Mesodermal cell (in vitro differentiated cells): ENCODE measurements at regions not wholly inside any gene's neighbourhood (a gene's known extent, or its start where the extent isn't known, plus 50 kb on each side); places are given as distances from the start of the nearest gene placed in this dataset.

Source experiments
- H3K27ac ChIP-seq: 2 replicates; pipeline ENCODE4 v1.7.0; 2013; ENCODE audit warnings: mild to moderate bottlenecking, low read depth, low read length, moderate library complexity; ENCODE audit not compliant: severe bottlenecking
- H3K36me3 ChIP-seq: 2 replicates; pipeline ENCODE4 v1.7.1; 2013; ENCODE audit warnings: mild to moderate bottlenecking, low read length, moderate library complexity; ENCODE audit not compliant: control insufficient read depth, insufficient read depth
- H3K4me1 ChIP-seq: one replicate; pipeline ENCODE4 v1.7.1; 2013; ENCODE audit warnings: mild to moderate bottlenecking, low read length; ENCODE audit not compliant: insufficient read depth, control insufficient read depth, poor library complexity, severe bottlenecking
- H3K4me3 ChIP-seq: 2 replicates; pipeline ENCODE4 v1.7.0; 2013; ENCODE audit warnings: low read length, control low read depth, mild to moderate bottlenecking; ENCODE audit not compliant: insufficient read depth, poor library complexity, severe bottlenecking; ENCODE audit errors: extremely low read depth
- H3K9me3 ChIP-seq: 2 replicates; pipeline ENCODE4 v1.7.1; 2013; ENCODE audit warnings: mild to moderate bottlenecking, low read length, moderate library complexity; ENCODE audit not compliant: control insufficient read depth
- WGBS, 2 experiments: methylation state at CpG; one replicate each; pipeline ENCODE4 v1.1.5; 2013; ENCODE audit warnings: missing lambda C conversion rate in 2 of 2; ENCODE audit not compliant: insufficient coverage in 2 of 2; 5-methylcytosine and 5-hydroxymethylcytosine counted together

DNA sequence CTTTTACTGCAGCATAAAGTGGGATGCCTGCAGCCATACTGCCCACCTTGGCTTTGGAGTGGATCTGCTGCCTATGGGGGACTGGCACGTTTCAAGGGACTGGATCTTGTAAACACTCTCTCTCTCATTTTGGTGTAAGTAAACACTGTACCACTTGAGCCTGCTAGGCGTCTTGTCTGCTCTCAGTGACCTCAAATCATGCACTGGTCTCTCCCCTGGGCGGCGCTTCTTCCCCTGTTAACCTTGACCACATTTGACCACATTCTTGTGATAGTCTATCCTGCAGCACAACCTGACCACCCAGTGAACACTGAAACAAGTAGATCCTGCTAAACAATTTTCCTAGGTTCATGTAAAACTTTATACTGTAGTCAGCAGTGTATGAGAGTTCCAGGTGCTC lies 82.6 kb upstream of the HNMT start:
- WGBS, 2 experiments: 95 to 96% methylated on average over 4 of the region's 4 CpGs
- H3K4me1 ChIP-seq: no peaks in the 10 kb centered on the region
- H3K27ac ChIP-seq: no peak overlapping the region

DNA sequence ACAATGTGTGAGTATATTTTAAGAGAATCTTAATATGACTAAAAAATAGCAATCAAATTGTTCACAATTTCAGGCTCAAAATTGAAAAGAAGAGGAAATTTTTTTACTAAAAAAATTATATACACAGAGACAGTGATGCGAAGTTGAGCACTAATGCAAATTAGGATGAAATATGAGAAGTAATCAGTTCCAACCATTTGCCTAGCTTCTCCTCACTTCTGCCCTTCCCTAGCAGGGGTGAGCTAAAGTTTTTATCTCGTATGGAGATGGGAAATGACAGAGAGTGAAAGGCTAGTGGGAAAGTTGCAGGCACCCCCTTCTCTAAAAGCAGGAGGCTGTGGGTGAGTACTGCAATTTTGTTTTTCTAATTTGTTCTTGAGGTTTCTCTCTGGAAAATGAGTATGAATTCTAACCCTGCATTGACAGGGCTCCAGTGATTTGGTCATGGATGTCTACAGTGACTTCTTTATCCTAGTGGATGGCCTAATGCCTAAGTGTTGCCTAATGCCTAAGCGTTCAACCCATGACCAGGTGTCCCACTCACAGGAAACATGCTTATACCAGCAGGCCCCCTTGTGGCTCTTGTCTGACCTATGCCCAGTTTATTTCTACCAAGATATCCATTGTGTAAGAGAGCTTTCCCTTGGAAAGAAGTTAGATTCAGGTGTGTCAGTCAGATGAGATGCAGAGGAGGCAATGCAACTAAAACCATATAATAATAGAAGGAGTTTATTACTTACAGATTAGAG lies 78.0 kb upstream of the HNMT start:
- H3K36me3 ChIP-seq: no peaks in the 10 kb centered on the region
- no peak overlapping the region for H3K27ac ChIP-seq
- H3K4me1 ChIP-seq: no peaks in the 10 kb centered on the region
- H3K4me3 ChIP-seq: no peak overlapping the region
- WGBS, 2 experiments: 57 to 65% methylated on average over 1 to 2 of the region's 3 CpGs
- H3K9me3 ChIP-seq: no peaks in the 10 kb centered on the region

More for the DNA sequence above, 82.6 kb upstream of the HNMT start:
- Histone ChIP-seq H3K36me3 (no peaks in the 10 kb centered on the region), H3K9me3 (no peaks in the 10 kb centered on the region), H3K4me3 (no peak overlapping the region)

DNA sequence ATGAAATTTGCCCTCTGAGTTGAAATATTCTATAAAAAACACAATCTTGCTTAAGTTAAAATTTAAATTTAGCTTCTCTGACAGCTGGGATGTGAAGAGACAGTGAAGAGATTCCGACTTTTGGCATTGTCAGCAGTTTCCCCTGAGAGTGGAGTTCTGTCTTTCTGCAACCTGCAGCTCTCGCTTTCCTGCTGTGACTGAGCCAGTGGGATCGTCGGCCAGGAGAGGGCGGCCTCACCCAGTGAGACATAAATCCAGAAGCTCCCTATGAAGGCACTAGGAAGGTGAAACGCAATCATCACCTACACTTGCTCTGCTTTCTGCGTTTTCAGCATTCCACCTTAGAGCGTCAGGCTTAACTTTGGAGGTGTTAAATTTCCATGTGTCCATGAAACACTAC lies 75.4 kb upstream of the HNMT start:
- Histone ChIP-seq H3K27ac (no peak overlapping the region), H3K36me3 (no peaks in the 10 kb centered on the region), H3K4me3 (no peak overlapping the region), H3K4me1 (no peaks in the 10 kb centered on the region), H3K9me3 (no peaks in the 10 kb centered on the region)
- WGBS, 2 experiments: 10 to 26% methylated on average over 6 of the region's 8 CpGs

DNA sequence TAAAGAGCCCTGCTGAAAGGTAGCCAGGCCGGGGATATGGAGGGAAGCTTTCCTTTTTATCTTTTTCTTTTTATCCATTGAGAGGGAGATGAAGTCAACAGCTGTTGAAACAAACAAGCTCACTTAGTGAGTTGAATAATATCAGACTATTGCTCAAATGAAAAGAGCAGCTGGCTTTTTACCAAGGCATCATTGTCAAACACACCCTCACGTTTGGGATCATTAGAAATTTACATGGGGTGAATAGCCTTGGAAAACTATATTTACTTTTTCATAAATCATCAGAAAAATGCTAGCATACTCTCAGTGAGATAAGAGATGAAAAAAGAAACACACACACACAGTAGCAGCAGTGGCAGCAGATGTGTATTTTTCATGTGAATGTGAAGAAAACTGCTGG lies 71.5 kb upstream of the HNMT start:
- WGBS, 2 experiments: no CpG with 5 or more reads among the region's 2 CpGs
- no peaks in the 10 kb centered on the region for H3K36me3 ChIP-seq
- no peaks in the 10 kb centered on the region for H3K9me3 ChIP-seq
- H3K4me3 ChIP-seq: no peak overlapping the region
- no peaks in the 10 kb centered on the region for H3K4me1 ChIP-seq
- H3K27ac ChIP-seq: no peak overlapping the region

DNA sequence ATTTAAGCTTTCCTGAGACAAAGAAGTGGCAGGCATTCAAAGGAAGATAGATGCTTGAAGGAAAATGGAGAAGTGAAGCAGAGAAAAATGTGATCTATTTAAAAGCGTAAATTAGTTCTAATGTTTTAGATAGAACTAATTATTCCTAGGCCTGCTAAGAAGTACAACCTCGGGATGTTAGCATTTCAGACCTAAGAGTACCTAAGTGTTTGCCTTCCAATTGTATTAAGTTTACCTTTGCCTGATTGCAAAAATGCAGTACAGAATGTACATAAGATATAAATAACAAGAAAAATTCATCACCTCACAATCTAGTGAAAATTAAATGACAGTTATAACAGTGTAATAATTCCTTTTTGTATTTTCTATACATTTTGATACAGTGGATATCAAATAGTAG lies 71.1 kb upstream of the HNMT start:
- Histone ChIP-seq H3K9me3 (no peaks in the 10 kb centered on the region), H3K4me1 (no peaks in the 10 kb centered on the region), H3K36me3 (no peaks in the 10 kb centered on the region), H3K4me3 (no peak overlapping the region), H3K27ac (no peak overlapping the region)
- 100% methylated on average over 1 of the region's 2 CpGs for WGBS, 2 experiments

DNA sequence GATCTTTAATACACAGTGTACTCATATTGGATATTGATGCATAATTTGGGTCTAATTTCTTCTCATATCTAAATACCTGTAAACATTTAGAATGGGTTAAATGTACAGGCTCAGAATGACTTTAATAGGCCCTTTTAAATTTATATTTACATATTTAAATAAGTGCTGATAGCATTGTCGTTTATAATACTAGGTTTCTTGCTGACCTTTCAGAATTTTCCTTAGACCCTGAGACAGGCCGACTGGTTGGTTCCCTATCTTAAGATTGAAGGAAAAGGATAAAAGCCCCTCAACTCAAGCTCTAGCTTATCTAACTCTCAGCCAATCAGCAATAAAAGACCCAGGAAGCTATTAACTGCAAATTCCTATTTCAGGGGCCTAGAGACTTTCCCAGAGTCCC lies 67.8 kb upstream of the HNMT start:
- no peaks in the 10 kb centered on the region for H3K4me1 ChIP-seq
- H3K9me3 ChIP-seq: no peaks in the 10 kb centered on the region
- WGBS, 2 experiments: 80 to 100% methylated on average over 1 of the region's 2 CpGs
- H3K27ac ChIP-seq: no peak overlapping the region
- H3K36me3 ChIP-seq: no peaks in the 10 kb centered on the region
- H3K4me3 ChIP-seq: no peak overlapping the region

DNA sequence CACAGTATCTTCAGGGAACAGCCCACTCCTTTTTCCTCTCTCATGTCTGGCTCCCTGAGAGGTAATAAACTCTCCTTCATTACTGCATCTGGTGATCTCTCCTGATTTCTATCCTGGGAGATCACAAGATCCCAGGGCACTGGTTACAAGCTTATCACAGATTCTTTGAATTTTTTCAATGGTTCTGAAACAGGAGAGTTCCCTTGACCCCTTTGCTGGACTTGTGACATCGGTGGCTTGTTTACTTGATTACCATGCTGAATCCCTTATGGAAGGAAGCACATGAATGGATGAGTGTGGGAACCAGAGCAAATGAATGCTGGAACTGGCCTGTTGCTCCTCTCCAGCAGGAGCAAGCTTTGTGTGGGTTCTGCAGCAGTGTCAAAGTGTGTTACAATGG lies 67.2 kb upstream of the HNMT start:
- Histone ChIP-seq H3K9me3 (no peaks in the 10 kb centered on the region), H3K4me3 (no peak overlapping the region), H3K27ac (no peak overlapping the region), H3K36me3 (no peaks in the 10 kb centered on the region), H3K4me1 (no peaks in the 10 kb centered on the region)
- WGBS, 2 experiments: 67% methylated on average over 1 of the region's 1 CpG; no CpG with 5 or more reads in 1 of the 2 experiments

DNA sequence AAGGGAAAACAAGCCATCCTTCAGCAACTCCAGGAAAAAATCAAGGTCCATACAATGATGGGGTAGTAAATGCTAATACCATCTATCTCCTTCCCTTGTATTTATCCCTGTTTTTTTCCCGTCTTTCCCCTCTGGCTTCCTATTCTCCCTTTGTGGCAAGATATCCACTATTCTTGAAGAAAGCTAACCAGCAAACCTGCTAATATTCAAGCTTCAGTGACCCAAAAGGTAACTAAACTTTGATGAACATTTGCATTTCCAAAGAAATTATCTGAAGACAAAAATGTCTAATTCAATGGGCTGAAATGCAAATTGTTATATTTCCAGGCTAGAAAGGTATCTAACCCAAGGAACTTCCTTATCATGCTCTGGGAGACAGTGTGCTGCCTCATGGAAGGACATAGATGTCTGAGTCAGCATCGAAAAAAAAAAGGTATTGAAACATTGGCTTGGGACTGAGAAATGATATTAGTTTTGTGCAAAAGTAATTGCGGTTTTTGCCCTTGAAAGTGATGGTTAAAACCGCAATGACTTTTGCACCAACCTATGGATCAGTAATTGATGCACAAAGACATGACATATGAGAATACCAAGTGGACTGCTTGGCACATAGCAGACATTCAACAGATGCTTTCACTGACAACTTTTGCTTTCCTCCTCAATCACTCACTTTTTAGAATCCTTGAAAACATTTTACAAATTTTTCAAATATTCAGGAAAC lies 63.7 kb upstream of the HNMT start:
- H3K9me3 ChIP-seq: no peaks in the 10 kb centered on the region
- H3K4me3 ChIP-seq: no peak overlapping the region
- H3K27ac ChIP-seq: no peak overlapping the region
- no peaks in the 10 kb centered on the region for H3K4me1 ChIP-seq
- 69 to 75% methylated on average over 4 of the region's 4 CpGs for WGBS, 2 experiments
- H3K36me3 ChIP-seq: no peaks in the 10 kb centered on the region

DNA sequence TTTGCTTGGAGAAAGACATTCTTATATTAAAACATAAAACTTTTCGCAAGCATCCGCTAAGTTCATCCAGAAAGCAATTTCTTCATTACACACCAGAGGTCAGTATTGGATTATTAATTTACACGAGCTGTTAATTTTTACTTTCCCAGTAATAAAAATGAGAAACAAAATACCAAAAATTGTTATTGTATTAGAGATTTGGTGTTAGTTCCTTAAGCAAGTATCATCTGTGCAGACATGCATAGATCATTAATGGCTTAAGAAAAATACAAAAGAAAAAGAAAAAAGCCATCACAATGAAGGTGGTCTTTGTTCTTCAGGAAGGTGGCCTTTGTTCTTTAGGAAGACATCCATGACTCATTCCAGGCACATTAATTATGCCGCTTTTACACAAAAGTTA lies 53.6 kb upstream of the HNMT start:
- no CpG with 5 or more reads among the region's 4 CpGs for WGBS, 2 experiments
- no peaks in the 10 kb centered on the region for H3K9me3 ChIP-seq
- H3K4me3 ChIP-seq: no peak overlapping the region
- H3K27ac ChIP-seq: no peak overlapping the region
- H3K36me3 ChIP-seq: no peaks in the 10 kb centered on the region
- H3K4me1 ChIP-seq: no peaks in the 10 kb centered on the region

DNA sequence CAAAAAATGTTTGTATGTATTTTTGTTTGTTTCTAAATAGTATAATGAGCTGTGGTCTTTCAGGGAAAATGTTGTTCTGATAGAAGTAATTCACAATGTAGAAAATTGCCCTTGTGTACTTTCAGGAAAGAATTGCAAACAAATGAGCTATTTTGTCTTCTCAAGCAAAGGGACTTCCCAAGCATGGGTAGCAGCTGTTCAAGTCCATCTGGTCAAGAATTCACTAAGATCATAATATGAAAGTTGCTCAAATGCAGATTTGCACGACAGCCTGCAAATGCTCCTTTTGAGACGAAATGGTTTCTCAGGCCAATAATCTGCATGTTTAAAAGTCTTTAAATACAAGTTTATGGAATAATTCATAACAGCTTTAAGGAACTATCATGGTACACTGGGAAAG lies 51.9 kb upstream of the HNMT start:
- Histone ChIP-seq H3K4me1 (no peaks in the 10 kb centered on the region), H3K27ac (no peak overlapping the region), H3K36me3 (no peaks in the 10 kb centered on the region), H3K4me3 (no peak overlapping the region), H3K9me3 (no peaks in the 10 kb centered on the region)
- WGBS, 2 experiments: no CpG with 5 or more reads among the region's 2 CpGs

DNA sequence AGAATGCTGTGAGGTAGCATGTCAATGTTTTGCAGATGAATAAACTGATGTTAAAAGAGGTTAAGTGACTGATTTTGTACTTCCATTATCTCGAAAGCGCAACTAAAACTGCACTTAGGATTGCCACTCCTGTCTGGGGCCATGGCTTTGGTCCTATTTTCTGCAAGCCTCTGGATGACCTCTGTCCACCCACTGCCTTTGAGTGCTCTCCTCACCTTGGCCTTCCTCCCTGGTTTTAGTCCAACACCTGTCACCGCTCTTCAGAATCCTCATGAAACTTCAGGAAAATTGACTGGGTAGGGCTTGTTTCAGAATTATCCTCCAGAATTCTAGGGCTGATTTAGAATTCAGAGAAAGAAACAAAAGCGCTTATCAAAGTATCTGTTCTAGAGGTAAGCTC lies 51.1 kb upstream of the HNMT start:
- no peak overlapping the region for H3K4me3 ChIP-seq
- no peaks in the 10 kb centered on the region for H3K36me3 ChIP-seq
- H3K27ac ChIP-seq: no peak overlapping the region
- no peaks in the 10 kb centered on the region for H3K4me1 ChIP-seq
- no peaks in the 10 kb centered on the region for H3K9me3 ChIP-seq
- WGBS, 2 experiments: 85 to 90% methylated on average over 3 of the region's 4 CpGs
